HG03558 (cell line): ENCODE measurements at regions not wholly inside any gene's neighbourhood (a gene's known extent, or its start where the extent isn't known, plus 50 kb on each side); places are given as distances from the start of the nearest gene placed in this dataset.

Experiments used
- ATAC-seq: cut with Tn5 transposase; IDR thresholded peaks from one replicate; pipeline ENCODE4 v1.9.1; 2021; ENCODE audit warnings: moderate number of reproducible peaks; ENCODE audit not compliant: unreplicated experiment; ENCODE audit errors: extremely low read depth

DNA sequence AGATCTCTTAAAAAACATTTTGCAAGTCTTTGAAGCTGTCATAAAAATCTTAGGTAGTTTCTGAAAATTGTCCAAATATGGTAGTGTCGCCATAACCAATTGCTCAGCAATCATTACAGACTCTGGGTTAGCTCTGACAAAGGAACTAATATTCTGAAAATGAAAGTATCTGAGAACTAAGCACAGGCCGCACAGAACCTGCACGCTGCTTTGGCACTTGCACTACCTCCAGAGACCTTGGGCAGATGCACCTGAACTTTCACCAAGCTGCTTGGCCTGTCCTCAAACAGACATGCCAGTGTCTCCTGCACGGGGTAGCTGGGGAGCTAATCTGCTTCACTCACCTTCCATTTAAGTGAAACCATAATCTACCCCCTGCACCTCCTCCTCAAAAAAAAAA is 317.0 kb downstream of the MAF start:
- ATAC-seq = no peak

DNA sequence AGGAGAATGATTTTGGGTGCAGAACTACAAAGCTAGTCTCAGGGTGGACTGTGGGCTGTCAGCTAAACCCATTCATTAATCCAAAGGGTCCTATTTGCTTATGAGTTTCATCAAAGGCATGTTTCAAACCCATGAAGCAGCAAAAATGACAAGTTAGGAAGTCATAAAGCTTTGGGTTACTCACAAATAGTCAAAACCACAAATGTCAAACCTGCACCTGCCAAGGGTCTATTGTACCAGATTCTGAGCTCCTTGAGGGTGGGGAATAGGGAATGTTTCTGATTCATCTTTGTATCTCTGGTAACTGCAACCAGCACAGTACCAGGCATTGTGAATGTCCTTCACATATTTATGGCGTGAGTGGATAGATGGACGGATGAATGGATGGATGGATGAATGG is 317.7 kb downstream of the MAF start:
- ATAC-seq = no peak

DNA sequence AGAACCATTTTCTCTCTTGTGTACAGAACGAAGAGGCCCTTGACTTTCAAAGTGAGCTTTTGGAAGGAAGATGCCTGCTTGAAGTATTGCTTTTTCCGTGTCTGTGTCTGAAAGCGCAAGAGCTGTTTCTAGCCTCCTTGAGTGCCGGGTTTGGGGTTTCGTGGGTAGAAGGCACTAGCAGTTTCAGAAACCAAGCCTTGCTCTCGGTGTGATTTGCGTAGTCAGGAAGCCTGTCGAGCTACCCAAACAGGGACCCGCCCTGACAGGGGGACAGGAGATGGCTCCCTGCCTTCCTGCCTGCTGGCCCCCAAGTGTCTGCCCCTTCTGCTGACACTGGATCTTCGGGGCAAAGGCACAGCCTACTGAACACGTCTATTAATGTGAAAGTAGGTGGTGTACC is 322.0 kb downstream of the MAF start:
- ATAC-seq = no peak

DNA sequence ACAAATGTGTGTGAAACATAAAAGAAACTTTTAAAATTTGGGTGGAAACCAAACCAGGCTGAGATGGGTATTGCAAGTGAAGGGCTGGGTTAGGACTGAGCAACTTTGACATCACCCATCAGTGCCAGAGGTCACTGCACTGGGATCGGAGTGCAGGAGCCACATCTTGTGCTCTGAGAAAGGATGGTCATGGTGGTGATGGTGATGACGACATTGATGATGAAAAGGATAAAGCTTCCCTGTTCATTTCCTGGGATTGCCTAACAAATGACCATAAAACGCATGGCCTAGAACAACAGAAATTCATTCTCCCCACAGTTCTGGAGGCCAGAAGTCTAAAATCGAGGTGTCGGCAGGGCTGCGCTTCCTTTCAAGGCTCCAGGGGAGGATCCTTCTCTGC is 324.0 kb downstream of the MAF start:
- no peak for ATAC-seq

DNA sequence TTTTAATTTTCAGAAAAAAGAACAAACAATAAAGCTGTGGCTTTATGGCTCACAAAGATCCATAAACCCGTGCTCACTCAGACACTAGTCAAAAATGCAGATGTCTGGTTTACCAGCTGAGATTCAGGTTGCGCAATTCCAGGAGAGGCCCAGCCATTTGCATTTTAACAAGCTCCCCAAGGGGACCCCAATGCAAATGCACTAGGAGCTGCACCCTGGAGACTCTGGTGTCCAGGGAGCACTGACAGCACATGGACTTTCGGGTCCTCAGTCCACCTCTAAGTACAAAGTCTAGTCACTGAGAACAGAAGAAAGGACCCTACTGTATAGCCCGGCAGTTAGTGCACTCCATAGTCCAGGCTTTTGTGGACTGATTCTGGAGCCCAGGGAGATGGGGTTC is 326.3 kb downstream of the MAF start:
- no peak for ATAC-seq

DNA sequence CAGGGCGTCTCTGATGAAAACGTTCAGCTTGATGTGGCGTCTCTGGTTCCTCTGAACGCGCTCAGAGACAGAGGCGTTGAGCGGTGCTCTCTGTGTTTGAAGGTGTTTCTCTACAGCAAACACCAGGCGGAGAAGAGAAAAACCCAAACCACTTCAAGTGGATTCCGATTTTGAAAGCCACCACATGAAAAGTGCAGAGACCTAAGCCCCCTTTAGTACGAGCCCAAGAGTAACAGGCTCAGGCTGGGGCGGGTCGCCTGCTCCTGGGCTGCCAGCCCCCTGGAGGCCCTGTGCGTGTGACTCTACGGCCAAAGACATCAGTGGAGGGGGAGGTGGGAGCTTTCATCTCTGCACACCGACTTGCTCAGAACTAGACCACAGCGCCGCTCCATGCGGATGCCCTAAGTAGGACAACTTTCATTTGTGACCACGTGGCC is 328.4 kb downstream of the MAF start:
- ATAC-seq = no peak

DNA sequence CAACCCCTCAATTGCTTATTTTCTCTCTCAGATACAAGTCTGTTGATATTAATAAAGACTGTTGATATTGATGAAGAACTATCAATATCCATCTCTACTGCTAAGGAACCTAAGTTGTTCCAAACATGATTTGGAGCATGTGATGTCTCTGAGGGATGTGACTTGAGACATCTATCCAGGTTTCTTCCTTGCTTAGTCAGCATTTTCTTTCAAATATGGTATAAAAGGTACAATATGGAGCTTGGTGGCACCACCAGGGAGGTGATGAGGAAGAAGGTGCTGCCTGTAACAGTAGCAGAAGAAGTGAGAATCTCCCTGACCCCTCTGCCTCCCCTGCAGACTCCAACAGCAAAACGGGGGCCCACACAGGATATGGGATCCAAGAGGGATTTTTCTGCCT is 329.0 kb downstream of the MAF start:
- ATAC-seq = no peak

DNA sequence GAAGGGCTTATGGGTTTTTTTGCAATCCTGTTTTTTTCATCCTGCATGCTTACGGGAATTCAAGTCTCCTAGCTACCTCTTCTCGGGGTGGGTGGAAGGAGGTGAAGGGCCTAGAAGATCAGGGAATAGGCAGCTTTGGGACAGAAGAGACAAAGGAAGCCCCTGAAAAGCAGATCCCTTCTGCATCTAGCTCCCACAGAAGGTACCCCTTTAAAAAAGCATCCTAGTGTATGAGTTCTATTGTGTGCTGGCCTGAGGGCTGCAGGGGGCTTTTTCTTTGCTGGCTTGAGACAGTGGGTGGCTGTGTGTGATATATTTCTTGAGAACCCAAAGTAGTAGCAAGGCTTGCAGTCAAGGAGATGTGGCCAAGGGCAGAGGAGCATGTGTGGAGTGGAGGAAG is 330.5 kb downstream of the MAF start:
- ATAC-seq = no peak

DNA sequence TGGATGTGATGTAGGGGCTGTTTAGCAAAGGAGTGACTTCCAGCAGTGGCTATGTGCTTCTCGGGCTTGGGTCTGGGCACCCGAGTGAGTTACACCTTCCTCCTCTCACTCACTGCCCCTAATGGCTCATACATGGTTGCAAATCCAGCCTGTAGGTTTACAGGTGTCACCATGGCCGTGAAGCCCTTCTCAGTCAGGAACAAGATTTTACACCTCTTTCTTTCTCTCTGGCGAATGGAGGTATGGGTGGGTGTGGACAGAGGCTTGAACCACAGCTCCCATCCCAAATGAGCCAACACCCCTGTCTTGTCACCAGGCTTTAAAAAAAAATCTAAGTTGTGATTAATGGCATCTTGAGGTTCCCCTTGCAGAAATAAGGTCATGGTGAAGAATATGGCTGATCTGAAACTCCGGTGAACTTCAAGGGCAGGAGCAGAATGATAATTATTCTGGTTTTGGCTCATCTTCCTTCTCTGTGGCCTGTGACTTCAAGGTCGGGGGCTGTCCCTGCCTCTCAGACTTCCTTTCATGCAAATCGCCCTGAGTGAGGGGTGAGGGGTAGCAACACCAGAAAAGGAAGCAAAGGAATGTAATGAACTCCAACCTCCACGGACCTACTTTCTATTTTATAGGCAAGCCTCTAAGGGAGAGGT is 331.2 kb downstream of the MAF start:
- peak; percentile 87 for ATAC-seq

DNA sequence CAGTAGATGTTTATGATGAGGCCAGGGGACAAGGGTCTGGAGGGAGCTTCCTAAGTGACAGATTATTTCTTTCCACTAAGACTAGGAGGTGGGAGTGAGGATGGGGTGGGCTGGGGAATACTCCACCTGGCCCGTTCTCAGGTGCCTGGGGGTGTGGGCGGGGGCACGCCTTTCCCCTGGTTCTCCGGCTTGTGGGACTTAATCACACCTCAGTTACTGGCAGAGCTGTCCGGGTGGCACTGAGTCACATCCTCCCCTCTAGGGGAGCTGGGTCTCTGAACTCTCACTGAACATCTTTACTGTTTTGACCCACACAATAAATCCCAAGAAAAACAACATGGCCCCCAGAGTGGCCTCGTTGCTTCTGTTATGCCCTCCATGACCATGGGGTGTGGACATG is 332.8 kb downstream of the MAF start:
- ATAC-seq = no peak

DNA sequence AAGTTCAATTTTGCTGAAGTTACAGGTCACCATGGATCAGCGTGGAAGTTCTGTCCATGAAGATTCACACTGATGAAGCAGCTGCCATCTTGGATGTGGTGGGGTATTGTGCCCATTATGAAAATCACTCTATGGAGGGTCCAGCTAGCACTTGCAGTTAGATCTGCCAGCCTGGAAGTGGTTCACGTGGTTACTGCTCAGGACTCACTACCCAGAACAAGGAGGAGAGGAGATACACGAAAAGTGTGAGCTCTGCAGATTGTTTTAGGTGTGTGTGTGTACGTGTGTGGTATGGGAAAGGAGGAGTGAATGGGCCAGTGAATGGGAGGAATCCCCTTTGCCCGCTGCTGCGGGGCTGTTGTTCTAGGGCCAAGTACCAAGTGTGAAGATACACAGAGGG is 333.4 kb downstream of the MAF start:
- ATAC-seq = no peak

DNA sequence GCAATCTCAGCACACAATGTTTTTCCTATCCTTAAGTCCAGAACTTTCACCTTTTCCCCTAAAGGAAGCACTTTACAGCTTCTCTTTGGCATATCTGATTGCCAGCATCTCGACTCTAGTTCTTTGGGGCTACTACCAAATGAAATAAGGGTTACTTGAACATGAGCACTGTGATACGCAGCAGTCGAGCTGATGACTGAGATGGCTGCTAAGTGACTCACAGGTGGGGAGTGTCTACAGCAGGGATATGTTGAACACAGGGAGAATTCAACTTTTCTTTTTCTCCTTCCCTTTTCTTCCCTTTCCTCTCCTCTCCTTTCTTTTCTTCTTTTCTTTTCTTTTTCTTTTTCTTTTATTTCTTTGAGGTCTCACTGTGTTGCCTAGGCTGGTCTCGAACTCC is 334.8 kb downstream of the MAF start:
- ATAC-seq = no peak

DNA sequence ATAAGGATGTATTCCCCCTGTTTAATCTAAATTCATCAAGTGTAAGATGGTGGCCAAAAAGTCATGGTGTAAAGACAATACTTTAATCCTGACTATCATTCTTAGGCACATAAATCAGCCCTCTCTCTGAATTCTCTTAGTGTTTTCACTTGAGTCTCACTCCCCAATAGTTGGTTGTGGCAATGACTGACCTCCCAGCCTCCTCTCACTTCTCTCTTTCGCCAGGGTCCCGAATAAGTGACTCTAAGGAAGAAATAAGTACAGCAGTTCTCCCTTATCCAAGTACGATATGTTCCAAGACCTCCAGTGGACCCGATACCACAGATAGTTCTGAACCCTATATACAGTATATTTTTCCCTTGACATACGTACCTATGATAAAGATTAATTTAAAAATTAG is 335.3 kb downstream of the MAF start:
- no peak for ATAC-seq

DNA sequence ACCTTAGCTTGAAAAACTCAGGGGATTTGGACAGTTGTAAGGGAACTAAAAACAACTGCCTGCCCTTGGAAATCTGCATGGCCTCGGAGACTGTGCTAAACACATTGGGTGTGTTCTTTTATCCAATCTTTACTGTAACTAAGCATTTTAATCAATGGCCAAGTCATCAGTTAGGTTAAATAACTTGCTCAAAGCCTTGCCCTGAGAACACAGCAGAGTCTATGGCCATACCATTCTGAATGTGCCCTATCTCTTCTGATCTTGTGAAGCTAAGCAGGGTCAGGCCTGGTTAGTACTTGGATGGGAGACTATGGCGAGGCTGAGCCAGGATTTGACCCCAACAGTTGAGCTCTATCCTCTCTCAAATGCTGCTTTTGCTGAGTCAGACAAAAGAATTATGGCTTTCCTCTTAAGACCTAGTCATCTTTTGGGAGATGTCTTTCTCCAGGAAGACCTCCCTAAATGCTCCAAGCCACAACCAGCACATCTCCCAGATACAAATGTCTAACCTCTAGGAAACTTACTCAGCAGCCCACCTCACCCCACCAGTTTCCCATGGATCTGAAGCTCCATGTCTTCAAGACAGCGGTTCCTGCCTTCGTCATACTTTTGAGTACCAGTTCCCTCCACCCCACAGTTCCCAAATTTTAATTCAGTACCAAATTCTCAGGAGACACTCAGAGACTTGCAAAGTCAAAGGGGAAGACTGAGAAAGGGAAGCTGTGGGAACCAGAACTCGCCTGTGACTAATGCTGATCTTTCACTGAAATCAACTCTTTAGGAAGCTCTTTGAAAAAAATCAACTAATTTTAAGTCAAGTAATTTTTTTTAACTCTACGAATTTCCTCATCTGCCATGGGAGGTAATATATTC is 336.1 kb downstream of the MAF start:
- ATAC-seq = no peak

DNA sequence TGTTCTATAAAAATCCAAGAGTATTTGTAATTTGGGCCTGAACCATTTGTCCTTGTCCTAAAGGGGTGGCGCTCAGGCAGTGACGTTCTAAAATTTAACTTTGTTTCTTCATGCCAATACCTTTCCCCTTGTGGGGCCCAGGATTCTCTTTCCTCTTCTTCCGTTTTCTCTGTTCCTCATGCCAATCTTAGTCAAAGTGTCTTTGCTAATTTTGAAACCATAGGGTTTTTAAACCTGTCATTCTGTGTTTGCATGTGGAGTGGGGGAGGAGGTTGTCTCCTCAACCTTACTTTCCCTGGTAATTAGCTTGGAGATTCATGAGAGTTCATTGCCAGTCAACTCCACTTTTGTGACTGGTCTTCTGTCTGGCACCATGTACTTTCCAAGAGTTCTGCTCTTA is 337.1 kb downstream of the MAF start:
- ATAC-seq = no peak
